H1 (cell line): ENCODE measurements at regions not wholly inside any gene's neighbourhood (a gene's known extent, or its start where the extent isn't known, plus 50 kb on each side); places are given as distances from the start of the nearest gene placed in this dataset.

Experiments
- CTCF ChIA-PET: fragments of 300-600 bp; sonication (Branson Sonifier 250); formaldehyde crosslinking; loops from one replicate; lab custom pipeline; 2021; ENCODE audit not compliant: partially characterized antibody; lab: Charles Lee
- POLR2A ChIA-PET: fragments of 300-600 bp; sonication (Branson Sonifier 250); formaldehyde crosslinking; loops from one replicate; lab custom pipeline; 2021; ENCODE audit warnings: inconsistent platforms; ENCODE audit not compliant: partially characterized antibody; lab: Charles Lee
- DNase-seq, 2 experiments: peaks; one replicate each; pipeline versions ENCODE4 v3.0.0 to v3.0.0-alpha.2; 2010 to 2022; ENCODE audit warnings: low spot score in 2 of 2, low read depth in 1 of 2, mixed read lengths in 1 of 2
- FAIRE-seq: peaks from 2 replicates; lab custom pipeline; 2011; peaks lifted over from hg19 to GRCh38; lab: Jason Lieb, UNC
- H2AFZ ChIP-seq: 2 replicates; pipeline ENCODE4 v1.8.1; 2012; ENCODE audit warnings: low read length, inconsistent platforms
- H2AK5ac ChIP-seq: 2 replicates; pipeline ENCODE4 v1.6.1; 2013; ENCODE audit warnings: low read depth, low read length
- H2BK120ac ChIP-seq: replicated peaks from 2 replicates; pipeline ENCODE3; 2013; ENCODE audit warnings: low read depth, low read length, inconsistent platforms
- H2BK12ac ChIP-seq: 2 replicates; pipeline ENCODE4 v1.6.1; 2013; ENCODE audit warnings: low read depth, low read length
- H2BK15ac ChIP-seq: 2 replicates; pipeline ENCODE4 v1.6.1; 2013; ENCODE audit warnings: low read length
- H2BK20ac ChIP-seq: 2 replicates; pipeline ENCODE4 v1.6.1; 2013; ENCODE audit warnings: low read length
- H2BK5ac ChIP-seq: 2 replicates; pipeline ENCODE4 v1.6.1; 2013; ENCODE audit warnings: low read depth, low read length
- H3K14ac ChIP-seq: 2 replicates; pipeline ENCODE4 v1.6.1; 2013; ENCODE audit warnings: inconsistent platforms; ENCODE audit not compliant: insufficient read length
- H3K18ac ChIP-seq: 2 replicates; pipeline ENCODE4 v1.6.1; 2013; ENCODE audit warnings: low read length; ENCODE audit errors: extremely low read depth
- H3K23ac ChIP-seq: 2 replicates; pipeline ENCODE4 v1.6.1; 2013; ENCODE audit warnings: inconsistent platforms; ENCODE audit not compliant: insufficient read length
- H3K23me2 ChIP-seq: 2 replicates; pipeline ENCODE4 v1.6.1; 2013; ENCODE audit warnings: low read depth, low read length
- H3K27ac ChIP-seq: 2 replicates; pipeline ENCODE4 v1.6.1; 2011; ENCODE audit warnings: low read depth, low read length, inconsistent platforms
- H3K27me3 ChIP-seq, 4 experiments: replicated peaks in 1 of 4; 1 replicate in 1 of 4; 2 replicates in 3 of 4; pipeline versions ENCODE4 v1.6.1 to v1.8.1; 2011 to 2013; ENCODE audit warnings: low read length in 3 of 4, mild to moderate bottlenecking in 3 of 4, inconsistent platforms in 2 of 4, mixed read lengths in 2 of 4, moderate library complexity in 1 of 4; ENCODE audit not compliant: control insufficient read depth in 3 of 4, insufficient read depth in 3 of 4; ENCODE audit errors: extremely low read depth in 1 of 4
- H3K36me3 ChIP-seq, 4 experiments: 2 replicates each; pipeline versions ENCODE4 v1.6.1 to v1.8.1; 2011 to 2013; ENCODE audit warnings: mild to moderate bottlenecking in 4 of 4, low read length in 3 of 4, moderate library complexity in 2 of 4, control low read depth in 1 of 4, inconsistent platforms in 1 of 4; ENCODE audit not compliant: insufficient read depth in 4 of 4, control insufficient read depth in 2 of 4
- H3K4ac ChIP-seq: replicated peaks from 2 replicates; pipeline ENCODE3; 2013; ENCODE audit warnings: low read length, low read depth, mixed read lengths, inconsistent platforms; ENCODE audit not compliant: insufficient read length
- H3K4me1 ChIP-seq, 4 experiments: replicated peaks in 1 of 4; 1 replicate in 1 of 4; 2 replicates in 3 of 4; pipeline versions ENCODE4 v1.6.1 to v1.8.1; 2011 to 2013; ENCODE audit warnings: low read length in 3 of 4, inconsistent platforms in 2 of 4, mixed read lengths in 1 of 4; ENCODE audit not compliant: insufficient read depth in 4 of 4, control insufficient read depth in 3 of 4
- H3K4me2 ChIP-seq, 2 experiments: 2 replicates each; pipeline versions ENCODE4 v1.6.1 to v1.8.1; 2011 to 2013; ENCODE audit warnings: low read depth in 2 of 2, low read length in 2 of 2, control low read depth in 1 of 2, inconsistent platforms in 1 of 2, mild to moderate bottlenecking in 1 of 2; ENCODE audit not compliant: insufficient read depth in 1 of 2
- H3K4me3 ChIP-seq, 4 experiments: fragments of 200-600, 300-600 bp in 1 of 4; sonication (generic), shearing (Covaris generic), sonication (Bioruptor Twin) in 1 of 4; 2 replicates each; pipeline versions ENCODE4 v1.5.1 to v1.8.1; 2011 to 2016; ENCODE audit warnings: low read length in 4 of 4, low read depth in 3 of 4, control low read depth in 2 of 4, inconsistent platforms in 2 of 4, mild to moderate bottlenecking in 2 of 4, mixed read lengths in 1 of 4, moderate library complexity in 1 of 4; ENCODE audit not compliant: insufficient read depth in 2 of 4; ENCODE audit errors: extremely low read depth in 1 of 4
- H3K56ac ChIP-seq: replicated peaks from 2 replicates; pipeline ENCODE3; 2013; ENCODE audit warnings: low read depth, mild to moderate bottlenecking, mixed read lengths, low read length, inconsistent platforms; ENCODE audit not compliant: insufficient read length
- H3K79me1 ChIP-seq: 2 replicates; pipeline ENCODE4 v1.6.1; 2013; ENCODE audit warnings: low read depth, low read length, control low read depth
- H3K79me2 ChIP-seq, 2 experiments: 2 replicates each; pipeline versions ENCODE4 v1.6.1 to v1.8.1; 2012 to 2013; ENCODE audit warnings: low read length in 2 of 2, mild to moderate bottlenecking in 2 of 2, inconsistent platforms in 1 of 2; ENCODE audit not compliant: insufficient read depth in 2 of 2, control insufficient read depth in 1 of 2
- H3K9ac ChIP-seq, 4 experiments: replicated peaks in 1 of 4; 1 replicate in 1 of 4; 2 replicates in 3 of 4; pipeline versions ENCODE4 v1.6.1 to v1.8.1; 2011 to 2013; ENCODE audit warnings: low read depth in 3 of 4, low read length in 3 of 4, control low read depth in 2 of 4, mild to moderate bottlenecking in 2 of 4, moderate library complexity in 2 of 4, inconsistent platforms in 1 of 4; ENCODE audit errors: extremely low read depth in 1 of 4
- H3K9me3 ChIP-seq, 2 experiments: 2 replicates each; pipeline versions ENCODE4 v1.6.1 to v1.8.1; 2012 to 2013; ENCODE audit warnings: mild to moderate bottlenecking in 2 of 2, moderate library complexity in 2 of 2, control low read depth in 1 of 2, inconsistent platforms in 1 of 2, low read depth in 1 of 2, low read length in 1 of 2, mixed read lengths in 1 of 2; ENCODE audit not compliant: insufficient read depth in 2 of 2
- H4K20me1 ChIP-seq, 2 experiments: replicated peaks in 1 of 2; 2 replicates each; pipeline versions ENCODE3 to v1.8.1; 2011 to 2013; ENCODE audit warnings: inconsistent platforms in 2 of 2, low read length in 2 of 2, mild to moderate bottlenecking in 1 of 2; ENCODE audit not compliant: insufficient read depth in 2 of 2, control insufficient read depth in 1 of 2
- H4K5ac ChIP-seq: 2 replicates; pipeline ENCODE4 v1.6.1; 2013; ENCODE audit warnings: low read length, low read depth, mixed read lengths, inconsistent platforms; ENCODE audit not compliant: insufficient read length
- H4K8ac ChIP-seq: 2 replicates; pipeline ENCODE4 v1.8.0; 2013; ENCODE audit warnings: mild to moderate bottlenecking, moderate library complexity, low read length, inconsistent platforms; ENCODE audit not compliant: insufficient read depth; ENCODE audit errors: extremely low read depth
- H4K91ac ChIP-seq: replicated peaks from 2 replicates; pipeline ENCODE3; 2013; ENCODE audit warnings: low read length, mixed read lengths, inconsistent platforms; ENCODE audit not compliant: insufficient read length
- FOSL1 ChIP-seq: IDR thresholded peaks from 2 replicates; pipeline ENCODE4 v1.6.1; 2011; ENCODE audit warnings: mild to moderate bottlenecking, low read depth, low read length, moderate library complexity; ENCODE audit not compliant: insufficient read depth
- POU5F1 ChIP-seq: IDR thresholded peaks from 2 replicates; pipeline ENCODE4 v1.6.1; 2011; ENCODE audit warnings: low read depth, mild to moderate bottlenecking, low read length, moderate library complexity
- RAD21 ChIP-seq, 2 experiments: IDR thresholded peaks in 1 of 2; conservative IDR thresholded peaks in 1 of 2; 2 replicates each; pipeline ENCODE4 v1.6.1; 2011; ENCODE audit warnings: low read depth in 2 of 2, low read length in 2 of 2, improper control_type of control experiment in 1 of 2, inconsistent platforms in 1 of 2, mild to moderate bottlenecking in 1 of 2, moderate library complexity in 1 of 2
- WGBS, 2 experiments: shearing (Covaris generic) in 1 of 2; methylation state at CpG; one replicate each; pipeline versions ENCODE4 v1.1.6 to v1.1.7; 2013 to 2015; ENCODE audit warnings: low lambda C conversion rate in 2 of 2, mixed read lengths in 2 of 2, inconsistent platforms in 1 of 2, low coverage in 1 of 2, missing lambda C conversion rate in 1 of 2; ENCODE audit not compliant: insufficient replicate concordance in 2 of 2, insufficient coverage in 1 of 2, insufficient read length in 1 of 2; ENCODE audit errors: extremely low coverage in 1 of 2, missing lambda C conversion rate in 1 of 2; 5-methylcytosine and 5-hydroxymethylcytosine counted together

DNA sequence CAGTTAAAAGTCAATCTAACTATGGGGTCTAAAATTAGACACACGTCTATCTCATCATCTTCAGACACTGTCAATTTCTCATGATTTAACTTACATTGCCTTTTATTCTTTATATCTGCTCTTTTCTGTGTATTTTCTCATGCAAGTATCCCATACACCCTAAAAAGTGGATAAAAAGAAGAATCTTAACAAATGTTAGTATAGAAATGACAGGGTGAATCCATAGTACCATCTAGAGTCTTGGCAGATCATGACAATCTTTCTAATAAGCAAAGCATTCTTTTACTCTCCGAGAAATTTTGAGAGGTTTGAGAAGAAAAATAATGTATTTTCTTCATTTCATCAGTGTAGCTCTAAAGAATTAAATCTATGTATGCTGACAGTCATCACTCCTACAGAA, 382.7 kb downstream of the C6orf118 start:
- no peak for DNase-seq
- H3K4me1 ChIP-seq = no peaks in the 10 kb centered on the region
- TF ChIP-seq RAD21 (IDR thresholded peaks at IDR 0.05 in 1 of 2, conservative IDR thresholded peaks at IDR 0.05 in 1 of 2; ENCODE audit: low read depth in 2 of 2, low read length in 2 of 2) = peak in 1 of 2 experiments; percentile 23; a peak in 2 of 4 replicates
- TF ChIP-seq POU5F1 = no peak
- TF ChIP-seq FOSL1 = no peak
- no peaks in the 10 kb centered on the region for H3K79me1 ChIP-seq
- no peaks in the 10 kb centered on the region for H3K36me3 ChIP-seq
- H2AFZ ChIP-seq = no peak overlapping the region
- no peak overlapping the region for H3K56ac ChIP-seq
- no peak overlapping the region for H3K4me2 ChIP-seq
- no peak overlapping the region for H3K23ac ChIP-seq
- FAIRE-seq = no peak
- H2BK20ac ChIP-seq = no peak overlapping the region
- no peak overlapping the region for H2BK15ac ChIP-seq
- H3K4ac ChIP-seq = no peak overlapping the region
- WGBS, 2 experiments = 92% methylated on average over 2 of the region's 2 CpGs; no CpG with 5 or more reads in 1 of the 2 experiments
- no peak overlapping the region for H3K4me3 ChIP-seq
- no peak overlapping the region for H4K8ac ChIP-seq
- no peak overlapping the region for H3K27ac ChIP-seq
- H4K91ac ChIP-seq = no peak overlapping the region
- ChIA-PET POLR2A (no interaction called here), CTCF (interaction anchor here (0.5 to 3.6 kb wide), 16 partner anchors 10 to 820 kb away, joined by 3 to 17 read pairs (median 4); no protein-coding TSS in a partner anchor)
- no peak overlapping the region for H2BK5ac ChIP-seq
- no peaks in the 10 kb centered on the region; a peak in 1 of 7 replicates for H3K27me3 ChIP-seq
- peaks cover 0 to 7% of the 10 kb centered on the region in 2 experiments for H4K20me1 ChIP-seq
- no peak overlapping the region for H3K14ac ChIP-seq
- no peak overlapping the region for H4K5ac ChIP-seq
- no peak overlapping the region for H2BK120ac ChIP-seq
- no peak overlapping the region for H2AK5ac ChIP-seq
- peaks cover 10% of the 10 kb centered on the region for H3K23me2 ChIP-seq
- H3K79me2 ChIP-seq = no peaks in the 10 kb centered on the region
- H3K18ac ChIP-seq = no peak overlapping the region
- H2BK12ac ChIP-seq = no peak overlapping the region
- no peak overlapping the region for H3K9ac ChIP-seq
- H3K9me3 ChIP-seq = no peaks in the 10 kb centered on the region
